HG02852 (cell line): ENCODE measurements at regions not wholly inside any gene's neighbourhood (a gene's known extent, or its start where the extent isn't known, plus 50 kb on each side); places are given as distances from the start of the nearest gene placed in this dataset.

Source experiments
- ATAC-seq: cut with Tn5 transposase; IDR thresholded peaks from one replicate; pipeline ENCODE4 v1.9.1; 2021; ENCODE audit warnings: mild to moderate bottlenecking, moderate library complexity; ENCODE audit not compliant: unreplicated experiment

- ATAC-seq, result no peak
Measured at GRCh38 chr4:178894126-178894525, 1451.9 kb upstream of the AGA start.

- no peak for ATAC-seq
Measured at GRCh38 chr4:178899084-178899483, 1456.8 kb upstream of the AGA start.

- no peak for ATAC-seq
Measured at GRCh38 chr4:178917756-178918155, 1475.5 kb upstream of the AGA start.

GRCh38 chr4:178937130-178937529, 1494.9 kb upstream of the AGA start:
- ATAC-seq, result no peak

- no peak for ATAC-seq
Measured at GRCh38 chr4:178941975-178942374, 1499.7 kb upstream of the AGA start.

GRCh38 chr4:178953447-178954120, 1511.3 kb upstream of the AGA start:
- ATAC-seq, result no peak

- ATAC-seq, result no peak
Measured at GRCh38 chr4:178955614-178956013, 1513.4 kb upstream of the AGA start.

GRCh38 chr4:178958725-178959440, 1516.6 kb upstream of the AGA start:
- no peak for ATAC-seq

- ATAC-seq, result no peak
Measured at GRCh38 chr4:178963446-178964045, 1521.3 kb upstream of the AGA start.

- ATAC-seq, result no peak
Measured at GRCh38 chr4:178966644-178967043, 1524.4 kb upstream of the AGA start.

GRCh38 chr4:178970433-178971140, 1528.3 kb upstream of the AGA start:
- no peak for ATAC-seq

- no peak for ATAC-seq
Measured at GRCh38 chr4:178976861-178977260, 1534.6 kb upstream of the AGA start.

GRCh38 chr4:178993306-178993705, 1551.1 kb upstream of the AGA start:
- no peak for ATAC-seq

GRCh38 chr4:179001918-179002317, 1559.7 kb upstream of the AGA start:
- no peak for ATAC-seq

GRCh38 chr4:179007755-179008154, 1565.5 kb upstream of the AGA start:
- no peak for ATAC-seq

GRCh38 chr4:179017581-179017980, 1575.3 kb upstream of the AGA start:
- no peak for ATAC-seq

- no peak for ATAC-seq
Measured at GRCh38 chr4:179027569-179027968, 1585.3 kb upstream of the AGA start.

- no peak for ATAC-seq
Measured at GRCh38 chr4:179028321-179028720, 1586.1 kb upstream of the AGA start.

GRCh38 chr4:179029683-179030082, 1587.4 kb upstream of the AGA start:
- no peak for ATAC-seq

- ATAC-seq, result no peak
Measured at GRCh38 chr4:179040259-179040658, 1598.0 kb upstream of the AGA start.

- no peak for ATAC-seq
Measured at GRCh38 chr4:179048839-179049453, 1606.7 kb upstream of the AGA start.
